LNCaP clone FGC (cell line): ENCODE measurements at regions not wholly inside any gene's neighbourhood (a gene's known extent, or its start where the extent isn't known, plus 50 kb on each side); places are given as distances from the start of the nearest gene placed in this dataset.

Experiments
- DNase-seq: peaks from one replicate; pipeline ENCODE4 v3.0.0-alpha.2; 2011; ENCODE audit warnings: low read depth
- H3K4me3 ChIP-seq: 2 replicates; pipeline ENCODE4 v1.5.1; 2011; ENCODE audit warnings: mild to moderate bottlenecking, low read depth, low read length, control low read depth
- CTCF ChIP-seq: IDR thresholded peaks from 2 replicates; pipeline ENCODE4 v1.5.1; 2012; ENCODE audit warnings: mild to moderate bottlenecking; ENCODE audit not compliant: control insufficient read depth, insufficient read depth; ENCODE audit errors: extremely low read depth

GRCh38 chrX:121216641-121217374 is 169.4 kb downstream of the GLUD2 start:
- no peak for TF ChIP-seq CTCF
- no peak for DNase-seq
- no peak overlapping the region for H3K4me3 ChIP-seq

GRCh38 chrX:121221322-121221977 is 174.0 kb downstream of the GLUD2 start:
- no peak for TF ChIP-seq CTCF
- no peak overlapping the region for H3K4me3 ChIP-seq
- no peak for DNase-seq

GRCh38 chrX:121227888-121228287 is 180.5 kb downstream of the GLUD2 start:
- DNase-seq, result no peak
- no peak overlapping the region for H3K4me3 ChIP-seq
- TF ChIP-seq CTCF, result no peak

GRCh38 chrX:121231566-121232358 is 184.4 kb downstream of the GLUD2 start:
- no peak for DNase-seq

GRCh38 chrX:121236040-121236439 is 188.6 kb downstream of the GLUD2 start:
- no peak overlapping the region for H3K4me3 ChIP-seq
- no peak for TF ChIP-seq CTCF
- DNase-seq, result no peak

More at GRCh38 chrX:121231566-121232358, 184.4 kb downstream of the GLUD2 start:
- H3K4me3 ChIP-seq, result no peak overlapping the region
- TF ChIP-seq CTCF, result no peak

- no peak for TF ChIP-seq CTCF
- H3K4me3 ChIP-seq, result no peak overlapping the region
- DNase-seq, result no peak
Observed at GRCh38 chrX:121238093-121238492, 190.7 kb downstream of the GLUD2 start.
